Hippocampal formation (tissue), 2 donors: ENCODE measurements at regions not wholly inside any gene's neighbourhood (a gene's known extent, or its start where the extent isn't known, plus 50 kb on each side); places are given as distances from the start of the nearest gene placed in this dataset.

Experiments
- DNase-seq, 2 donors: peaks; one replicate each; lab custom pipeline; 2025; lab: John Stamatoyannopoulos, UW

DNA sequence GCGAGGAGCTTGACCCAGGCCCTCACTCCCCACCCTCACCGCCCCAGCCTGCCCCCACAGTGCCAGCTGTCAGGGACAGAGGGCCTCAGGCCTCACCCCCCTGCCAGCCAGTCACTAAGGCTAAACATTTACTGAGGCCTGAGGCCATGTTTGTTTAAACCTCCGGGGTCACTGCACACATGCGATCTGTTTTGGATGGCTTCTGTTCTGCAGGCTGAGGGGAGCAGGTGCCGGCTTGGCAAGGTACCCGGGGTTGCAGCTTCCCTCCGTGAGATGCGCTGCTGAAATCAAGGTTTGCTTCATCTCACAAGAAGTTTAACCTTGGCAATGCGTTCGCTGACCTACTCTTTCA, 103.3 kb upstream of the BOD1 start:
- no peak for DNase-seq

- DNase-seq, result peak in 1 of 2 donors; percentile 11
Observed at GRCh38 chr5:173720286-173720952, 104.0 kb upstream of the BOD1 start.

DNA sequence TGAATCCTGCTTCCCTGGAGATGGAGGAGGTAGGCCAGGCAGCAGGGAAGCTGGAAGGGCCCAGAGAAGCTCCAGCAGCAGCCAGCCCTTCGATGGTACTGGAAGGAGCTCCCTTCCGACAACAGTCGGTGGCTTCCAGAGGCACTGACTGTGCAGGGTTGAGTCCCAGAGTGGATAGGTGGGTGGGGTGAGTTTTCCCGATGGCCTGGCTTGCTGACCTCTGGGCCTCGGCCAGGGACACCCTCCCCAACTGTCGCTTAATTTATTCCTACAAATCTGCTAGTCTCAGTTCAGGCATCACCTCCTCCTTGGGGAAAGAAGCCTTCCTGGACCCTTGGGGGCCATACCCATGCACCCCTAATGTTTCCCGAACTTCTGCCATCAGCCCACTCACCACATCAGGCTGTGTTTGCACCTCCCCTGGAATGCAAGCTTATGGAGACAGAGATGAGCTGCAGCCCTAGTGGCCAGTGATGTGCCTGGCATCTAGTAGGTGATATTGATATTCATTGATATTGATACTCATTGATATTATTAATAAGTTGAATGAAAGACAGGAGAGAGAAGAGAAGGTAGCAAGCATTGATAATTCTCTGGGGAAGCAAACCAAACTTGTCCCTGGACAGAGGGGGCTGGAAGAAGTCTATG, 104.6 kb upstream of the BOD1 start:
- no peak for DNase-seq

- DNase-seq, result no peak
Observed at GRCh38 chr5:173721601-173722232, 105.3 kb upstream of the BOD1 start.

DNA sequence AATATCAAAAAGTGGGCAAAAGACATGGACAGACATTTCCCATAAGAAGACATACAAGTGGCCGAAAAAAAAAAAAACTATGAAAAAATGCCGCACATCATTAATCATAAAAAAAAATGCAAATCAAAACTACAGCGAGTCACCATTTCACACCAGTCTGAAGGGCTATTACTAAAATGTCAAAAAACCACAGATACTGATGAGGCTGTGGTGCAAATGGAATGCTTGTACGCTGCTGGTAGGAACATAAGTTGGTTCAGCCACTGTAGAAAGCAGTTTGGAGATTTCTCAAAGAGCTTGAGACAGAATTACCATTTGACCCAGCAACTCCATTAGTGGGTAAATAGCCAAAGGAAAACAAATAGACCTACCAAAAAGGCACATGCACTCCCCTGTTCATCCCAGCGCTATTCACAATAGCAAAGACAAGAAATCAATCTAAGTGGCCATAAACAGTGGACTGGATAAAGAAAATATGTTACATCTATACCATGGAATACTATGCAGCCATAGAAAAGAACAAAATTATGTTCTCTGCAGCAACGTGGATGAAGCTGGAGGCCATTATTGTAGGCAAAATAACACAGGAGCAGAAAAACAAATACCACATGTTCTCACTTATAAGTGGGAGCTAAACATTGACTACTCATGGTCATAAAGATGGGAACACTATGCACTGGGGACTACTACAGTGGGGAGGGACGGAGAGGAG, 110.6 kb upstream of the BOD1 start:
- no peak for DNase-seq

DNA sequence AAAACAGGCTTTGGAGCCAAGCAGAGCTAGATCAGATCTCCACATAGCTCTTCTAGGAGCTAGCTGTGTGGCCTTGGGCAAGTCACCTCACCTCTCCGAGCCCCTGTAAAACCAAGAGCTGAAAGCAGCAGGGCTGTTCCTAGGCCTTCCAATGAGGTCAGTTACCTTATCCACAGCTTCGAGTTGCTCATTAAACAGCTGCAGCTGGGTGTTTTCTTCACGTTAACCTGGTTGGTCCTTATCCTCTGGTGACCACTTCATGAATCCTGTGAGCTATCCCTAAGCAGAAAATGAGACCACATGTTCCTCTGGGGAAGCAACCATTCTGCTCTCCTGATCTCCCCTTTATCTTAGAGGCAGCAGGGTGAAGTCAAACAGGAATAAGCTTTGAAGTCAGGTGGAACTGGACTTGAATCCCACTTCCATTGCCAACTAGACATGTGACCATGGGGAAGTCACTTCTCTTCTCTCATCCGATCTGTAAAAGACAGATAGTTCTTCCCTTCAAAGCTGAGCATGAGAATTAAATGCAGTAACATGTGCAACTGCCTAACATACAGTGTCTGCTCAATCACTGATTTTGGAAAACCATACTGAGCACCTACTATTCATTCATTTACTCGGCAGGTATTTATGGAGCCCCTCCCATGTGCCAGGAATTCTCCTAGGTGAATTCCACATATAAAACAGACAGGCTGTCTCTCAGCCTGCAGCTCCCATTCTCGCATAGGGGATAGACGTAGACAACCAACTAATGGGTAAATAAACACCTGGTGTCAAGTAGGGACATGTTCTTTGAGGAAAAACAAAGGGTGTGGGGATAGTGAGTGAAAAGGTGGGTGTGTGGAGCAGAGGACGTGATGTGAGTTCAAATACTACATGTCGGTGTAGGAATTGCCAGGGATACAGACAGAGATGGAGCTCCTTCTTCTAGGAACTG, 111.7 kb upstream of the BOD1 start:
- DNase-seq, result no peak

GRCh38 chr5:173729079-173729765, 112.8 kb upstream of the BOD1 start:
- DNase-seq, result no peak

DNA sequence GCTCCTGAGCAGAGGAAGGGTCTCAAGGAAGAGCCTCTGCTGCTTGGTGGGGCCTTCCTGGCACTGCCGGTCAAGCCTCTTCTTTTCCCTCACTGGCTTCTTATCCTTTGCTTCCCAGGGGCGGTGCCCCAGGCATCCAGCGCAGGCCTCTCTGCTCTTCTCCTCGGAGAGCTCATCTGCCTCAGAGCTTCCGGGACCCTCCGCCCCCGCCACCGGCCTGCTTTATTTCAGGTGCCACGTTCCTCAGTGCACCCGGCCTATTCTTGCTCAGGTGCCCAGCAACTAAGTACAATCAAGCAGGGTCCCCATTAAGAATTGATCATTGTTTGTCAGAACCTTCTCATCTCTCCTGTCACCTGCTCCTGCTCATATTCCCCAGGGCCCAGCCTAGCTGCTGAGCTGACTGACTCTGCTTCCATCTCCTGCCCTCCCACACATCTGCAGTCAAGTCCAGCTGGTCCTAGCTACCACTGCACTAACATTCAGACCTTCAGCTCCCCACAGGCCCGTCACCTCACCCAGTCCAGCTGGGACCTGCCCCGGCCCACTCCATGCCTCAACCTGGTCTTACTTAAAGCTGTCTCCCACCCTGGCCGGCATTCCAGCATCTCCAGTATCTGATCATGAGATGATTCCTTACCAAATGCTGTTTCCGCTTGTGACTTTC, 114.3 kb upstream of the BOD1 start:
- DNase-seq, result no peak

DNA sequence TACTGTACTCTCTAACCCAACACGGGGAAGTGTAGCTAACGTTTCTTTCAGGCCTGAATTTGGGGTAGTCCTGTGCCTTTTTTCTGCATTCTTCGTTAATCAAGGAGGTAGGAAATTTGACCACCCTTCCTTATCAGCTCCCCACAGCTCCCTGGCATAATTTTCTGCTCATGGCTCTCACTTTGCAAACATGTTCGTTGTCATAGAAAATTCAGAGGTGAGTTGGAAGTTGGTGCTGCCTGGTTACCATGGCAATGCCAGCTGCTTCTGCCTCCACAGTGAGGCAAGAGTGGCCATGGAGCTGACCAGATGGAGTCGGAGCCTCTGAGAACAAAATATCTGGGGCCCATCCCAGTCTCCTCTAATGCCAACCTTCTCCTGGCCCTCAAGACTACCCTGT, 116.6 kb upstream of the BOD1 start:
- peak in 1 of 2 donors; percentile 10 for DNase-seq

DNA sequence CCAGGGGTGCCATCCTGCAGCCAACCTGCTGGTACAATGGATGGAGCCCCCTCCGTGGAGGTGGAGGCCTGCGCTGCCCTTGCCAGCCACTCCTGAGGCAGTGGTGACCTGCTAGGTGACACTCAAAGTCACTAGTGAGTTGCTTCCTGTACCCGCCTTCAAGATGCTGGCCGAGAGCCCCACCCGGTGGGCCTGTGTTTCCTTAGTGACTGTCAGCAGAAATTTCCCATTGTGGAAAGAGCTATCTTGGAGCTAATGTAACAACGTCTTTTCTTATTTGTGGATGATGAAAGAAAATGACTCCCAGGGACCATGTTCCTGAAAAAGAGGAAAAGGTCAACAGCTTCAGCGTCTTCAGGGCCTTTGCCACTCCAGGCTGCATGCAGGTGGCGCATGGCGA, 117.0 kb upstream of the BOD1 start:
- DNase-seq, result no peak

DNA sequence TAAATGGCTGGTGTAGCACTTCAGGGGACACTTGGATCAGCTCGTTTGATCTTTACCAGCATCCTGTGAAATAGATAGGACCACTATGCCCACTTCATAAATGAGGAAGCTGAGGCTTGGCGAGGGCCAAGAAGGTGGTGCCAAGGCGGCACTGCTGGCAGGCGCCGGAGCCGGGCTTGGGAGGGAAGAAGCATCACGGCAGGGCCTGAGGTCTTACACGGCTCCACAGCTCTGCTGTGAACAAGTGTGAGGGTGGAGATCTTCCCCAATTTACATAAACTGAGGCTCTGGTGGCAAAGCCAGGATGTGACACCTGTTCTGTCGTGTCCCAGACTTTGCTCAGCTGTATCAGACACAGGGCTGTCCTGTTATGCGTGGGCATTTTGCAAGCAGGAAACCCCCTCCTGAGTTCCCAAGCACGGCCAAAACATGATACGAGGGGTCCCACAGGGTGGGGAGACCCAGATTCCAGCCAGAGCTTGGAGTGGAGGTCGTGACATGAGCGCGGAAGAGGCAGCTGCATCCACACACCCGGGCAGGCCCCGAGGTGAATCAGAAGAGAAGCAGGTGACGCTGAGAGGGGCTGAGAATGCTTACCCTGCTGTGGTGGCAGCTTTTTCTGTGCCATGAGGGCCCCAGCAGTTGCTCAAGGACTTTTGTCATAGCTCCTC, 117.5 kb upstream of the BOD1 start:
- DNase-seq, result no peak

DNA sequence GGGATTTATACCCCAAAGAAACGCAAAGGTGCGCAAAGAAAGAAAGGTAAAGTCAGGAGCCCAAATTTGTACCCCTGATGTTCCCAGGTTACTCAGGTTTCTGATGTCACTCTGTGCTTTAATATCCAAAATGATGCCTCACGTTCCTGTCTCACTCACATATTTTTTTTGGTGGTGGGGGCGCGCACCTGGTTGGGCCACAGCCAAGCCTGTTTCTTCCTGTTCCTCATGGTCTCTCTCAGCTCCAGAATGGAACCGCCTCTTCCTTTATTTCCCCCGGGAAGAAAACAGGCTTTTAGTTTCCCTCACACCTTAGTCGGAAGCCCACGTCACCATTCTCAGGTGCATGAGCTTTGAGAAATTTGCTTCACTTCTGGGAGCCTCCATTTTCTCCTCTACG, 118.3 kb upstream of the BOD1 start:
- DNase-seq, result no peak

GRCh38 chr5:173735184-173735583, 118.7 kb upstream of the BOD1 start:
- no peak for DNase-seq

GRCh38 chr5:173735691-173736090, 119.2 kb upstream of the BOD1 start:
- DNase-seq, result no peak

GRCh38 chr5:173736374-173736773, 119.9 kb upstream of the BOD1 start:
- DNase-seq, result no peak

DNA sequence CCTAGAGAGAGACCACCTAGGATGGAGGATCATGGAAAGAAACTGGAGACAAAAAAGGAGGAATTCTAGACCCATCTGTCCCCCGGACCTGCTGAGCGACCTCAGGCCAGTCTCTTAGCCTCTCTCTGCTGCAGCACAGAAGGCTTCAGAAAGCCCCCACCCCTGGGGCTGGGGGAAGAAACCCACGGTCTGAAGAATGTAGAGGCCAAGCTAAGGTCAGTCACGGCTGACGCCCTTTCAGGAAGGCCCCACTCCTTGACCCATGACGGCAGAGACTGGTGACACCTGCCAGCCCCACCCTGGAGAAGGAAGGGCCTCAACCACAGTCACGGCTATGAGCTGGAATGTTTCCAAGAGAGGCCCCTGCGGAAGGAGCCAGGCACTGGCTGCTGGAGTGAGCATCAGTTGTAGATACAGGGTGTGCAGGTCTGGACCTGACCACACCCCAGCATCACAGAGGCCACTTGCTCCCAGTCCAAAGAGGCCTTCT, 120.5 kb upstream of the BOD1 start:
- no peak for DNase-seq

- no peak for DNase-seq
Observed at GRCh38 chr5:173739741-173740140, 123.3 kb upstream of the BOD1 start.

DNA sequence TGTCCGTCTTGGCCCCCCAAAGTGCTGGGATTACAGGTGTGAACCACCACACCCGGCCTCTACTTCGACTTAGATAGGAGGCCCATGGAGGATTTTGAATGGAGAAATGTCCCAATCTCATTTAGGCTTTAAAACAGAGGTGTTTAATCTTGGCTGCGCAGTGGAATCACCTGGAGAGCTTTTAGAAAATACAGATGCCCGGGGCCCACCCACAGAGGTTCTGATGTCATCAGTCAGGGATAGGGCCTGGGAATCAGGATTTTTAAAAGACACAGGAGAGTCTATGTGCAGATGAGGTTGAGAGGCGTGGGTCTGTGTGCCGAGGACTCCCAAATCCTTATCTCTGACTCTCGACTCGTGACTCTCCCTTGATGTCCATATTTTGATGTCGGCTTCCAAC, 124.0 kb upstream of the BOD1 start:
- no peak for DNase-seq

DNA sequence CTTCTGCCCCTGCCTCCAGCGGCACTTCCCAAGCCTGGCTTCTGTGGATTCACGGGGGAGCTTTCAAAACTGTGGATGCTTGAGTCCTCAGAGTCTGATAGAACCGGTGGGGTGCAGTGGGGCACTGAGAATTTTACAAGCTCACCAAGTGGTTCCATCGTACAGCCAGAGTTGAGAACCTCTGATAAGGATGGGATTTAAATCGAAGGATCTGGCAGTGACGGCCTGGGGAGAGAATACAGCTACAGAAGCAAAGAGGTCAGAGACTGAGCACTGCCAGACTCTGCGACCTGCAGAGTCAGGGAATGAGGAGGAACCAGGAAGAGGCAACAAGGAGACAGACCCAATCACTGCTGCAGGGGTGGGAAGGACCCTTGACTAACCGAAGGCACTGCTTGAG, 124.6 kb upstream of the BOD1 start:
- DNase-seq, result no peak
